GM12878 (cell line): ENCODE measurements at regions not wholly inside any gene's neighbourhood (a gene's known extent, or its start where the extent isn't known, plus 50 kb on each side); places are given as distances from the start of the nearest gene placed in this dataset.

ENCODE experiments used
- ATAC-seq: fragments of 200-7000 bp; cut with Tn5 transposase; 3 replicates; pipeline ENCODE4 v1.9.1; 2020; ENCODE audit warnings: mild to moderate bottlenecking, moderate library complexity
- BruUV-seq: library from RNA; stranded (reverse); fragments of 400-500 nt; replicated peaks from 2 replicates; lab custom pipeline; 2021; lab: Mats Ljungman, UMichigan
- CTCF ChIA-PET: fragments of 300-600 bp; sonication (Branson Sonifier 250); formaldehyde crosslinking; extraction: SDS; loops from one replicate; lab custom pipeline; 2021; ENCODE audit warnings: inconsistent platforms; lab: Yijun Ruan, JAX
- POLR2A ChIA-PET: fragments of 350-600 bp; formaldehyde crosslinking; extraction: SDS; loops from one replicate; lab custom pipeline; 2021; ENCODE audit warnings: inconsistent platforms; lab: Charles Lee
- RAD21 ChIA-PET: fragments of 300-600 bp; sonication (Branson Sonifier 250); formaldehyde crosslinking; loops from one replicate; lab custom pipeline; 2023; ENCODE audit warnings: antibody characterized with exemption; ENCODE audit not compliant: unreplicated experiment; lab: Charles Lee
- SMC1A ChIA-PET: fragments of 300-600 bp; sonication (Branson Sonifier 250); formaldehyde crosslinking; loops from one replicate; lab custom pipeline; 2023; ENCODE audit not compliant: unreplicated experiment, uncharacterized antibody; lab: Charles Lee
- DNase-seq: peaks from one replicate; pipeline ENCODE4 v3.0.0-alpha.2; 2011; ENCODE audit warnings: low read depth, low spot score
- FAIRE-seq: peaks from 3 replicates; lab custom pipeline; 2011; peaks lifted over from hg19 to GRCh38; lab: Jason Lieb, UNC
- H2AFZ ChIP-seq: 2 replicates; pipeline ENCODE4 v1.6.0; 2011; ENCODE audit warnings: low read depth, low read length, control low read depth; ENCODE audit not compliant: control insufficient read depth
- H3K27ac ChIP-seq: 2 replicates; pipeline ENCODE4 v1.5.1; 2011; ENCODE audit warnings: control low read depth; ENCODE audit not compliant: control insufficient read depth, insufficient read depth
- H3K27me3 ChIP-seq, 2 experiments: replicated peaks in 1 of 2; 2 replicates each; pipeline versions ENCODE4 v1.6.0 to v1.6.1; 2011; ENCODE audit warnings: low read length in 1 of 2; ENCODE audit not compliant: control insufficient read depth in 2 of 2, insufficient read depth in 2 of 2
- H3K36me3 ChIP-seq, 2 experiments: 2 replicates each; pipeline ENCODE4 v1.5.1; 2011; ENCODE audit warnings: low read length in 1 of 2; ENCODE audit not compliant: control insufficient read depth in 2 of 2, insufficient read depth in 2 of 2
- H3K4me1 ChIP-seq: 2 replicates; pipeline ENCODE4 v1.6.1; 2011; ENCODE audit warnings: mild to moderate bottlenecking, low read length, moderate library complexity, mixed read lengths; ENCODE audit not compliant: control insufficient read depth, insufficient read depth
- H3K4me2 ChIP-seq: 2 replicates; pipeline ENCODE4 v1.6.0; 2011; ENCODE audit warnings: control low read depth; ENCODE audit not compliant: control insufficient read depth, insufficient read depth
- H3K4me3 ChIP-seq: fragments of 200-600 bp; sonication (generic); 2 replicates; pipeline ENCODE4 v1.5.1; 2016
- H3K79me2 ChIP-seq: 2 replicates; pipeline ENCODE4 v1.6.0; 2011; ENCODE audit warnings: low read length; ENCODE audit not compliant: control insufficient read depth, insufficient read depth
- H3K9ac ChIP-seq: 2 replicates; pipeline ENCODE4 v1.8.0; 2011; ENCODE audit warnings: low read length, control low read depth, mixed read lengths; ENCODE audit not compliant: control insufficient read depth, insufficient read depth
- H3K9me3 ChIP-seq: replicated peaks from 3 replicates; pipeline ENCODE4 v1.5.1; 2011; ENCODE audit warnings: mild to moderate bottlenecking, low read length; ENCODE audit not compliant: control insufficient read depth, insufficient read depth
- H4K20me1 ChIP-seq: 2 replicates; pipeline ENCODE4 v1.6.0; 2011; ENCODE audit not compliant: control insufficient read depth, insufficient read depth
- CEBPB ChIP-seq, 2 experiments: fragments of 150-350 bp in 1 of 2; IDR thresholded peaks; 2 replicates each; pipeline ENCODE4 v1.6.1; 2012 to 2014; ENCODE audit warnings: low read depth in 2 of 2, low read length in 2 of 2, borderline replicate concordance in 1 of 2, inconsistent platforms in 1 of 2
- EGR1 ChIP-seq, 2 experiments: IDR thresholded peaks; 1 replicate in 1 of 2; 2 replicates in 1 of 2; pipeline ENCODE4 v1.6.1; 2011 to 2012; ENCODE audit warnings: low read depth in 2 of 2, low read length in 2 of 2, borderline replicate concordance in 1 of 2, mild to moderate bottlenecking in 1 of 2, moderate library complexity in 1 of 2
- GABPA ChIP-seq: IDR thresholded peaks from 2 replicates; pipeline ENCODE4 v1.6.1; 2014; ENCODE audit warnings: antibody characterized with exemption, low read depth, mild to moderate bottlenecking, inconsistent platforms
- HDGF ChIP-seq: fragments of 450-650 bp; IDR thresholded peaks from 2 replicates; pipeline ENCODE4 v1.6.1; 2016; ENCODE audit warnings: antibody characterized with exemption
- KDM1A ChIP-seq: fragments of 200-600 bp; sonication (generic); IDR thresholded peaks from 2 replicates; pipeline ENCODE4 v1.6.1; 2016; ENCODE audit warnings: borderline replicate concordance
- PML ChIP-seq: IDR thresholded peaks from 2 replicates; pipeline ENCODE4 v1.6.1; 2012; ENCODE audit warnings: low read length, inconsistent platforms
- POLR2A ChIP-seq: IDR thresholded peaks from 2 replicates; pipeline ENCODE4 v1.6.1; 2011; ENCODE audit warnings: low read depth, mild to moderate bottlenecking, low read length
- POLR2AphosphoS2 ChIP-seq: IDR thresholded peaks from 2 replicates; pipeline ENCODE4 v1.6.1; 2011; ENCODE audit warnings: low read depth, mild to moderate bottlenecking, low read length, improper control_type of control experiment, moderate library complexity
- POLR2AphosphoS5 ChIP-seq: IDR thresholded peaks from 2 replicates; pipeline ENCODE4 v1.6.1; 2011; ENCODE audit warnings: mild to moderate bottlenecking, low read length, inconsistent platforms
- RB1 ChIP-seq: fragments of 450-650 bp; formaldehyde crosslinking; IDR thresholded peaks from 2 replicates; pipeline ENCODE4 v1.6.1; 2017; ENCODE audit warnings: mild to moderate bottlenecking, borderline replicate concordance
- SIN3A ChIP-seq: IDR thresholded peaks from 2 replicates; pipeline ENCODE4 v1.6.1; 2012; ENCODE audit warnings: low read depth, low read length, improper control_type of control experiment
- TARDBP ChIP-seq: IDR thresholded peaks from 2 replicates; pipeline ENCODE4 v1.6.1; 2016; ENCODE audit warnings: borderline replicate concordance
- TCF7 ChIP-seq: IDR thresholded peaks from 2 replicates; pipeline ENCODE4 v1.6.1; 2014; ENCODE audit warnings: antibody characterized with exemption, borderline replicate concordance
- WRNIP1 ChIP-seq: IDR thresholded peaks from 2 replicates; pipeline ENCODE4 v1.6.1; 2011; ENCODE audit warnings: low read depth, low read length, improper control_type of control experiment, borderline replicate concordance
- ZZZ3 ChIP-seq: IDR thresholded peaks from 2 replicates; pipeline ENCODE4 v1.6.1; 2011; ENCODE audit warnings: low read depth; ENCODE audit not compliant: control insufficient read depth, insufficient read length
- WGBS: methylation state at CpG from one replicate; pipeline ENCODE4 v1.1.6; 2016; ENCODE audit warnings: low lambda C conversion rate; ENCODE audit not compliant: insufficient replicate concordance, insufficient coverage; ENCODE audit errors: missing lambda C conversion rate; 5-methylcytosine and 5-hydroxymethylcytosine counted together
- in situ Hi-C: fragments of 300-500 bp; cut with MboI; formaldehyde crosslinking; loops from 9 replicates; pipeline ENCODE4 v1.14.3; 2018; ENCODE audit warnings: mixed read lengths
- intact Hi-C: fragments of 100-400 bp; cut with micrococcal nuclease; formaldehyde crosslinking; loops from one replicate; pipeline ENCODE4 v1.14.2; 2022; ENCODE audit not compliant: unreplicated experiment
- TF ChIP-seq, protein P1 (sequence below): fragments of 450-650 bp; IDR thresholded peaks from 2 replicates; pipeline ENCODE4 v1.6.1; 2017; ENCODE audit warnings: mild to moderate bottlenecking, low read depth, inconsistent platforms; ENCODE audit not compliant: poor library complexity, severe bottlenecking
- TF ChIP-seq, protein P2 (sequence below): IDR thresholded peaks from 2 replicates; pipeline ENCODE4 v1.6.1; 2011; ENCODE audit warnings: mild to moderate bottlenecking, low read depth, low read length, moderate library complexity; ENCODE audit not compliant: insufficient replicate concordance
- TF ChIP-seq, protein P3 (sequence below): fragments of 450-650 bp; IDR thresholded peaks from 2 replicates; pipeline ENCODE4 v1.6.1; 2018; ENCODE audit warnings: mild to moderate bottlenecking, low read depth, moderate library complexity; ENCODE audit not compliant: partially characterized antibody

DNA sequence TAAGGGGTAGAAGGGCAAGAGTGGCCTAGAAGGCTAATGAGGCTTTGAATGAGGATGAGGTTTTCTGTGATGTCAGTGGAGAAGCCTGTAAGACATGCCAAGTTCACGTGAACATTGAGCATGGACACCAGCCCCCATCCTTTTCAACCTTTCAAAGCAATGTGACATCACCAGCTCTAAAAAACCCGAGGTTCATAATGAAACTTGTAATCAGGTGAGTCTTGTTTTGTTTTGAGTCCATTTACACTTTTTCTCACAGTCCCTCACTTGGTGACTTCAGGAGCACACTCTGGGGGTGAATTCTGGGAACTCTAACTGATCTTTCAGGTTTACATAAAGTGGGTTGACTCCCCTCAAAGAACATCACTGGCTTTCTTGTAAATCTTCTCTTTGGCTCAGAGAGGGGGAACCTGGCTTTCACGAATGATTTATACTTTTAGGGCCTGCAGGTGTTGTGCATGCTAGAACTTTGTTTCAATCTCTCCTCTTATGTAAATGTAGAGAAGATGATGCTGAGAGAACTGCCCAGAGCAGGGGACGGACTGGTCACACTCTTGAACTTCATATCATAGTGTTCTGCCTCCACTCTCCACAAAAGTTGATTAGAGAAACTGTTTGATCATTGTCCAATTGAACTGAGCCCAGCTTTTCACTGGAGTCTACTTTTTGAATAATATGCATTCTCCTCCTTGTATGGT, 224.7 kb upstream of the SATB1 start:
- H3K4me3 ChIP-seq = no peak overlapping the region
- 2% methylated on average over 4 of the region's 4 CpGs for WGBS
- H2AFZ ChIP-seq = no peak overlapping the region; the same call in 1 of the 2 replicates
- SMC1A ChIA-PET = interaction anchor here (0.9 to 1.1 kb wide), 2 partner anchors 9 to 91 kb away, joined by 3 to 4 read pairs; no protein-coding TSS in a partner anchor
- DNase-seq = peak; percentile 53
- no peaks in the 10 kb centered on the region for H3K36me3 ChIP-seq
- RAD21 ChIA-PET = interaction anchor here (0.7 kb wide), 1 partner anchor 90 kb away, joined by 4 read pairs; no protein-coding TSS in a partner anchor
- no peaks in the 10 kb centered on the region for H3K9me3 ChIP-seq
- peak; percentile 71 for FAIRE-seq
- H3K4me2 ChIP-seq = 0 out of 2 replicates have a peak overlapping the region, but pooled peaks have one; percentile 19
- in situ Hi-C loops (no loop called here), intact Hi-C loops (no loop called here)
- H3K79me2 ChIP-seq = no peaks in the 10 kb centered on the region
- 0 out of 2 replicates have a peak, but pooled peaks cover 2% of the 10 kb centered on the region for H3K4me1 ChIP-seq
- no peak overlapping the region for H3K27ac ChIP-seq
- no TSS peak for BruUV-seq
- CTCF ChIA-PET = no interaction called here
- H3K27me3 ChIP-seq = no peaks in the 10 kb centered on the region
- POLR2A ChIA-PET = no interaction called here
- no peak overlapping the region for H3K9ac ChIP-seq
- ATAC-seq = peak; percentile 91
- H4K20me1 ChIP-seq = no peaks in the 10 kb centered on the region
- no peak for TF ChIP-seq ZZZ3
- TF ChIP-seq, protein P1, sequence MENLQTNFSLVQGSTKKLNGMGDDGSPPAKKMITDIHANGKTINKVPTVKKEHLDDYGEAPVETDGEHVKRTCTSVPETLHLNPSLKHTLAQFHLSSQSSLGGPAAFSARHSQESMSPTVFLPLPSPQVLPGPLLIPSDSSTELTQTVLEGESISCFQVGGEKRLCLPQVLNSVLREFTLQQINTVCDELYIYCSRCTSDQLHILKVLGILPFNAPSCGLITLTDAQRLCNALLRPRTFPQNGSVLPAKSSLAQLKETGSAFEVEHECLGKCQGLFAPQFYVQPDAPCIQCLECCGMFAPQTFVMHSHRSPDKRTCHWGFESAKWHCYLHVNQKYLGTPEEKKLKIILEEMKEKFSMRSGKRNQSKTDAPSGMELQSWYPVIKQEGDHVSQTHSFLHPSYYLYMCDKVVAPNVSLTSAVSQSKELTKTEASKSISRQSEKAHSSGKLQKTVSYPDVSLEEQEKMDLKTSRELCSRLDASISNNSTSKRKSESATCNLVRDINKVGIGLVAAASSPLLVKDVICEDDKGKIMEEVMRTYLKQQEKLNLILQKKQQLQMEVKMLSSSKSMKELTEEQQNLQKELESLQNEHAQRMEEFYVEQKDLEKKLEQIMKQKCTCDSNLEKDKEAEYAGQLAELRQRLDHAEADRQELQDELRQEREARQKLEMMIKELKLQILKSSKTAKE = no peak
- TF ChIP-seq POLR2A = no peak
- no peak for TF ChIP-seq SIN3A
- no peak for TF ChIP-seq TARDBP
- TF ChIP-seq, protein P2, sequence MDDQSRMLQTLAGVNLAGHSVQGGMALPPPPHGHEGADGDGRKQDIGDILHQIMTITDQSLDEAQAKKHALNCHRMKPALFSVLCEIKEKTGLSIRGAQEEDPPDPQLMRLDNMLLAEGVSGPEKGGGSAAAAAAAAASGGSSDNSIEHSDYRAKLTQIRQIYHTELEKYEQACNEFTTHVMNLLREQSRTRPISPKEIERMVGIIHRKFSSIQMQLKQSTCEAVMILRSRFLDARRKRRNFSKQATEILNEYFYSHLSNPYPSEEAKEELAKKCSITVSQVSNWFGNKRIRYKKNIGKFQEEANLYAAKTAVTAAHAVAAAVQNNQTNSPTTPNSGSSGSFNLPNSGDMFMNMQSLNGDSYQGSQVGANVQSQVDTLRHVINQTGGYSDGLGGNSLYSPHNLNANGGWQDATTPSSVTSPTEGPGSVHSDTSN = no peak
- TF ChIP-seq HDGF = no peak
- TF ChIP-seq POLR2AphosphoS2 = no peak
- TF ChIP-seq WRNIP1 = no peak
- TF ChIP-seq RB1 = no peak
- no peak for TF ChIP-seq KDM1A
- TF ChIP-seq, protein P3, sequence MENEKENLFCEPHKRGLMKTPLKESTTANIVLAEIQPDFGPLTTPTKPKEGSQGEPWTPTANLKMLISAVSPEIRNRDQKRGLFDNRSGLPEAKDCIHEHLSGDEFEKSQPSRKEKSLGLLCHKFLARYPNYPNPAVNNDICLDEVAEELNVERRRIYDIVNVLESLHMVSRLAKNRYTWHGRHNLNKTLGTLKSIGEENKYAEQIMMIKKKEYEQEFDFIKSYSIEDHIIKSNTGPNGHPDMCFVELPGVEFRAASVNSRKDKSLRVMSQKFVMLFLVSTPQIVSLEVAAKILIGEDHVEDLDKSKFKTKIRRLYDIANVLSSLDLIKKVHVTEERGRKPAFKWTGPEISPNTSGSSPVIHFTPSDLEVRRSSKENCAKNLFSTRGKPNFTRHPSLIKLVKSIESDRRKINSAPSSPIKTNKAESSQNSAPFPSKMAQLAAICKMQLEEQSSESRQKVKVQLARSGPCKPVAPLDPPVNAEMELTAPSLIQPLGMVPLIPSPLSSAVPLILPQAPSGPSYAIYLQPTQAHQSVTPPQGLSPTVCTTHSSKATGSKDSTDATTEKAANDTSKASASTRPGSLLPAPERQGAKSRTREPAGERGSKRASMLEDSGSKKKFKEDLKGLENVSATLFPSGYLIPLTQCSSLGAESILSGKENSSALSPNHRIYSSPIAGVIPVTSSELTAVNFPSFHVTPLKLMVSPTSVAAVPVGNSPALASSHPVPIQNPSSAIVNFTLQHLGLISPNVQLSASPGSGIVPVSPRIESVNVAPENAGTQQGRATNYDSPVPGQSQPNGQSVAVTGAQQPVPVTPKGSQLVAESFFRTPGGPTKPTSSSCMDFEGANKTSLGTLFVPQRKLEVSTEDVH = no peak
- TF ChIP-seq PML = no peak
- peak; percentile 43; the same call in 1 of the 2 replicates for TF ChIP-seq GABPA
- no peak for TF ChIP-seq CEBPB (IDR thresholded peaks at IDR 0.05; ENCODE audit: borderline replicate concordance in 1 of 2, low read depth in 2 of 2, low read length in 2 of 2)
- TF ChIP-seq TCF7 = no peak
- TF ChIP-seq POLR2AphosphoS5 = no peak
- TF ChIP-seq EGR1 (IDR thresholded peaks at IDR 0.05; ENCODE audit: borderline replicate concordance in 1 of 2, low read depth in 2 of 2, low read length in 2 of 2) = no peak
